GM21786 (cell line): ENCODE measurements at regions not wholly inside any gene's neighbourhood (a gene's known extent, or its start where the extent isn't known, plus 50 kb on each side); places are given as distances from the start of the nearest gene placed in this dataset.
"Not testable (repeated sequence)": the region's sequence is repeated elsewhere in the genome, so short reads cannot be mapped to it uniquely, and the experiment has no call there.

Experiments
- ATAC-seq: cut with Tn5 transposase; IDR thresholded peaks from one replicate; pipeline ENCODE4 v1.9.1; 2021; ENCODE audit not compliant: unreplicated experiment

GRCh38 chr6:17013701-17014100 lies 88.1 kb upstream of the STMND1 start:
- no peak for ATAC-seq

- no peak for ATAC-seq
Measured at GRCh38 chr6:17012421-17013225, 89.2 kb upstream of the STMND1 start.

GRCh38 chr6:17011985-17012384 lies 89.9 kb upstream of the STMND1 start:
- no peak for ATAC-seq

GRCh38 chr6:17007749-17008148 lies 94.1 kb upstream of the STMND1 start:
- no peak for ATAC-seq

- no peak for ATAC-seq
Measured at GRCh38 chr6:17006543-17006942, 95.3 kb upstream of the STMND1 start.

GRCh38 chr6:17004269-17004668 lies 97.6 kb upstream of the STMND1 start:
- ATAC-seq, result no peak

- ATAC-seq, result no peak
Measured at GRCh38 chr6:17002123-17002522, 99.7 kb upstream of the STMND1 start.

GRCh38 chr6:17001188-17001587 lies 100.7 kb upstream of the STMND1 start:
- no peak for ATAC-seq

- no peak for ATAC-seq
Measured at GRCh38 chr6:16999491-17000436, 102.1 kb upstream of the STMND1 start.

- no peak for ATAC-seq
Measured at GRCh38 chr6:16998461-16998860, 103.4 kb upstream of the STMND1 start.

- ATAC-seq, result no peak
Measured at GRCh38 chr6:16995511-16996250, 106.2 kb upstream of the STMND1 start.

- ATAC-seq, result no peak
Measured at GRCh38 chr6:16993396-16993795, 108.5 kb upstream of the STMND1 start.

GRCh38 chr6:16991981-16992629 lies 109.7 kb upstream of the STMND1 start:
- no peak for ATAC-seq

GRCh38 chr6:16989976-16990375 lies 111.9 kb upstream of the STMND1 start:
- ATAC-seq, result not testable (repeated sequence)

GRCh38 chr6:16989382-16989781 lies 112.5 kb upstream of the STMND1 start:
- ATAC-seq, result no peak

- no peak for ATAC-seq
Measured at GRCh38 chr6:16987996-16988395, 113.9 kb upstream of the STMND1 start.

- no peak for ATAC-seq
Measured at GRCh38 chr6:16985513-16986284, 116.2 kb upstream of the STMND1 start.

GRCh38 chr6:16982807-16983206 lies 119.0 kb upstream of the STMND1 start:
- peak; percentile 50 for ATAC-seq

- ATAC-seq, result no peak
Measured at GRCh38 chr6:16979677-16980370, 122.0 kb upstream of the STMND1 start.
